ENCODE measurements at regions not wholly inside any gene's neighbourhood (a gene's known extent, or its start where the extent isn't known, plus 50 kb on each side); places are given as distances from the start of the nearest gene placed in this dataset.

GRCh38 chr4:60344908-60345307, 855.2 kb upstream of the ADGRL3 start:
- Histone ChIP-seq H3K36me3 (ENCODE audit: control insufficient read depth, insufficient read depth, low read length) (no peaks in the 10 kb centered on the region), H3K4me3 (ENCODE audit: low read depth, low read length) (no peak overlapping the region), H3K27me3 (ENCODE audit: control insufficient read depth, insufficient read depth, low read length) (no peaks in the 10 kb centered on the region)
- no peak for TF ChIP-seq CTCF (IDR thresholded peaks at IDR 0.05; ENCODE audit: insufficient read depth, low read length, poor library complexity, severe bottlenecking)
- no peak for DNase-seq (ENCODE audit: low read depth)

- no peak for TF ChIP-seq CTCF (IDR thresholded peaks at IDR 0.05; ENCODE audit: insufficient read depth, low read length, poor library complexity, severe bottlenecking)
- H3K27me3 ChIP-seq (ENCODE audit: control insufficient read depth, insufficient read depth, low read length), result no peaks in the 10 kb centered on the region
- no peak for DNase-seq (ENCODE audit: low read depth)
- no peaks in the 10 kb centered on the region for H3K36me3 ChIP-seq (ENCODE audit: control insufficient read depth, insufficient read depth, low read length)
- no peak overlapping the region for H3K4me3 ChIP-seq (ENCODE audit: low read depth, low read length)
These were observed 854.7 kb upstream of the ADGRL3 start for GRCh38 chr4:60345392-60345791.

- no peak for TF ChIP-seq CTCF (IDR thresholded peaks at IDR 0.05; ENCODE audit: insufficient read depth, low read length, poor library complexity, severe bottlenecking)
- no peaks in the 10 kb centered on the region for H3K27me3 ChIP-seq (ENCODE audit: control insufficient read depth, insufficient read depth, low read length)
- no peak for DNase-seq (ENCODE audit: low read depth)
These were observed 840.3 kb upstream of the ADGRL3 start for GRCh38 chr4:60359746-60360367.

GRCh38 chr4:60365176-60365575, 835.0 kb upstream of the ADGRL3 start:
- no peaks in the 10 kb centered on the region for H3K36me3 ChIP-seq (ENCODE audit: control insufficient read depth, insufficient read depth, low read length)
- H3K4me3 ChIP-seq (ENCODE audit: low read depth, low read length), result no peak overlapping the region
- DNase-seq (ENCODE audit: low read depth), result no peak
- no peaks in the 10 kb centered on the region for H3K27me3 ChIP-seq (ENCODE audit: control insufficient read depth, insufficient read depth, low read length)
- TF ChIP-seq CTCF (IDR thresholded peaks at IDR 0.05; ENCODE audit: insufficient read depth, low read length, poor library complexity, severe bottlenecking), result no peak

More at GRCh38 chr4:60359746-60360367, 840.3 kb upstream of the ADGRL3 start:
- Histone ChIP-seq H3K36me3 (ENCODE audit: control insufficient read depth, insufficient read depth, low read length) (no peaks in the 10 kb centered on the region), H3K4me3 (ENCODE audit: low read depth, low read length) (no peak overlapping the region)

- Histone ChIP-seq H3K4me3 (ENCODE audit: low read depth, low read length) (no peak overlapping the region), H3K27me3 (ENCODE audit: control insufficient read depth, insufficient read depth, low read length) (no peaks in the 10 kb centered on the region), H3K36me3 (ENCODE audit: control insufficient read depth, insufficient read depth, low read length) (no peaks in the 10 kb centered on the region)
- no peak for DNase-seq (ENCODE audit: low read depth)
- no peak for TF ChIP-seq CTCF (IDR thresholded peaks at IDR 0.05; ENCODE audit: insufficient read depth, low read length, poor library complexity, severe bottlenecking)
These were observed 833.5 kb upstream of the ADGRL3 start for GRCh38 chr4:60366661-60367060.

- DNase-seq (ENCODE audit: low read depth), result no peak
- Histone ChIP-seq H3K27me3 (ENCODE audit: control insufficient read depth, insufficient read depth, low read length) (no peaks in the 10 kb centered on the region), H3K4me3 (ENCODE audit: low read depth, low read length) (no peak overlapping the region), H3K36me3 (ENCODE audit: control insufficient read depth, insufficient read depth, low read length) (no peaks in the 10 kb centered on the region)
- TF ChIP-seq CTCF (IDR thresholded peaks at IDR 0.05; ENCODE audit: insufficient read depth, low read length, poor library complexity, severe bottlenecking), result no peak
These were observed 831.1 kb upstream of the ADGRL3 start for GRCh38 chr4:60368986-60369385.

Measured in kidney epithelial cell (primary cell).